H1 (cell line): ENCODE measurements at regions not wholly inside any gene's neighbourhood (a gene's known extent, or its start where the extent isn't known, plus 50 kb on each side); places are given as distances from the start of the nearest gene placed in this dataset.

Experiments used
- CTCF ChIA-PET: fragments of 300-600 bp; sonication (Branson Sonifier 250); formaldehyde crosslinking; loops from one replicate; lab custom pipeline; 2021; ENCODE audit not compliant: partially characterized antibody; lab: Charles Lee
- POLR2A ChIA-PET: fragments of 300-600 bp; sonication (Branson Sonifier 250); formaldehyde crosslinking; loops from one replicate; lab custom pipeline; 2021; ENCODE audit warnings: inconsistent platforms; ENCODE audit not compliant: partially characterized antibody; lab: Charles Lee
- DNase-seq, 2 experiments: peaks; one replicate each; pipeline versions ENCODE4 v3.0.0 to v3.0.0-alpha.2; 2010 to 2022; ENCODE audit warnings: low spot score in 2 of 2, low read depth in 1 of 2, mixed read lengths in 1 of 2
- FAIRE-seq: peaks from 2 replicates; lab custom pipeline; 2011; peaks lifted over from hg19 to GRCh38; lab: Jason Lieb, UNC
- H2AFZ ChIP-seq: 2 replicates; pipeline ENCODE4 v1.8.1; 2012; ENCODE audit warnings: low read length, inconsistent platforms
- H2AK5ac ChIP-seq: 2 replicates; pipeline ENCODE4 v1.6.1; 2013; ENCODE audit warnings: low read depth, low read length
- H2BK120ac ChIP-seq: replicated peaks from 2 replicates; pipeline ENCODE3; 2013; ENCODE audit warnings: low read depth, low read length, inconsistent platforms
- H2BK12ac ChIP-seq: 2 replicates; pipeline ENCODE4 v1.6.1; 2013; ENCODE audit warnings: low read depth, low read length
- H2BK15ac ChIP-seq: 2 replicates; pipeline ENCODE4 v1.6.1; 2013; ENCODE audit warnings: low read length
- H2BK20ac ChIP-seq: 2 replicates; pipeline ENCODE4 v1.6.1; 2013; ENCODE audit warnings: low read length
- H2BK5ac ChIP-seq: 2 replicates; pipeline ENCODE4 v1.6.1; 2013; ENCODE audit warnings: low read depth, low read length
- H3K14ac ChIP-seq: 2 replicates; pipeline ENCODE4 v1.6.1; 2013; ENCODE audit warnings: inconsistent platforms; ENCODE audit not compliant: insufficient read length
- H3K18ac ChIP-seq: 2 replicates; pipeline ENCODE4 v1.6.1; 2013; ENCODE audit warnings: low read length; ENCODE audit errors: extremely low read depth
- H3K23ac ChIP-seq: 2 replicates; pipeline ENCODE4 v1.6.1; 2013; ENCODE audit warnings: inconsistent platforms; ENCODE audit not compliant: insufficient read length
- H3K23me2 ChIP-seq: 2 replicates; pipeline ENCODE4 v1.6.1; 2013; ENCODE audit warnings: low read depth, low read length
- H3K27ac ChIP-seq: 2 replicates; pipeline ENCODE4 v1.6.1; 2011; ENCODE audit warnings: low read depth, low read length, inconsistent platforms
- H3K27me3 ChIP-seq, 4 experiments: replicated peaks in 1 of 4; 1 replicate in 1 of 4; 2 replicates in 3 of 4; pipeline versions ENCODE4 v1.6.1 to v1.8.1; 2011 to 2013; ENCODE audit warnings: low read length in 3 of 4, mild to moderate bottlenecking in 3 of 4, inconsistent platforms in 2 of 4, mixed read lengths in 2 of 4, moderate library complexity in 1 of 4; ENCODE audit not compliant: control insufficient read depth in 3 of 4, insufficient read depth in 3 of 4; ENCODE audit errors: extremely low read depth in 1 of 4
- H3K36me3 ChIP-seq, 4 experiments: 2 replicates each; pipeline versions ENCODE4 v1.6.1 to v1.8.1; 2011 to 2013; ENCODE audit warnings: mild to moderate bottlenecking in 4 of 4, low read length in 3 of 4, moderate library complexity in 2 of 4, control low read depth in 1 of 4, inconsistent platforms in 1 of 4; ENCODE audit not compliant: insufficient read depth in 4 of 4, control insufficient read depth in 2 of 4
- H3K4ac ChIP-seq: replicated peaks from 2 replicates; pipeline ENCODE3; 2013; ENCODE audit warnings: low read length, low read depth, mixed read lengths, inconsistent platforms; ENCODE audit not compliant: insufficient read length
- H3K4me1 ChIP-seq, 4 experiments: replicated peaks in 1 of 4; 1 replicate in 1 of 4; 2 replicates in 3 of 4; pipeline versions ENCODE4 v1.6.1 to v1.8.1; 2011 to 2013; ENCODE audit warnings: low read length in 3 of 4, inconsistent platforms in 2 of 4, mixed read lengths in 1 of 4; ENCODE audit not compliant: insufficient read depth in 4 of 4, control insufficient read depth in 3 of 4
- H3K4me2 ChIP-seq, 2 experiments: 2 replicates each; pipeline versions ENCODE4 v1.6.1 to v1.8.1; 2011 to 2013; ENCODE audit warnings: low read depth in 2 of 2, low read length in 2 of 2, control low read depth in 1 of 2, inconsistent platforms in 1 of 2, mild to moderate bottlenecking in 1 of 2; ENCODE audit not compliant: insufficient read depth in 1 of 2
- H3K4me3 ChIP-seq, 4 experiments: fragments of 200-600, 300-600 bp in 1 of 4; sonication (generic), shearing (Covaris generic), sonication (Bioruptor Twin) in 1 of 4; 2 replicates each; pipeline versions ENCODE4 v1.5.1 to v1.8.1; 2011 to 2016; ENCODE audit warnings: low read length in 4 of 4, low read depth in 3 of 4, control low read depth in 2 of 4, inconsistent platforms in 2 of 4, mild to moderate bottlenecking in 2 of 4, mixed read lengths in 1 of 4, moderate library complexity in 1 of 4; ENCODE audit not compliant: insufficient read depth in 2 of 4; ENCODE audit errors: extremely low read depth in 1 of 4
- H3K56ac ChIP-seq: replicated peaks from 2 replicates; pipeline ENCODE3; 2013; ENCODE audit warnings: low read depth, mild to moderate bottlenecking, mixed read lengths, low read length, inconsistent platforms; ENCODE audit not compliant: insufficient read length
- H3K79me1 ChIP-seq: 2 replicates; pipeline ENCODE4 v1.6.1; 2013; ENCODE audit warnings: low read depth, low read length, control low read depth
- H3K79me2 ChIP-seq, 2 experiments: 2 replicates each; pipeline versions ENCODE4 v1.6.1 to v1.8.1; 2012 to 2013; ENCODE audit warnings: low read length in 2 of 2, mild to moderate bottlenecking in 2 of 2, inconsistent platforms in 1 of 2; ENCODE audit not compliant: insufficient read depth in 2 of 2, control insufficient read depth in 1 of 2
- H3K9ac ChIP-seq, 4 experiments: replicated peaks in 1 of 4; 1 replicate in 1 of 4; 2 replicates in 3 of 4; pipeline versions ENCODE4 v1.6.1 to v1.8.1; 2011 to 2013; ENCODE audit warnings: low read depth in 3 of 4, low read length in 3 of 4, control low read depth in 2 of 4, mild to moderate bottlenecking in 2 of 4, moderate library complexity in 2 of 4, inconsistent platforms in 1 of 4; ENCODE audit errors: extremely low read depth in 1 of 4
- H3K9me3 ChIP-seq, 2 experiments: 2 replicates each; pipeline versions ENCODE4 v1.6.1 to v1.8.1; 2012 to 2013; ENCODE audit warnings: mild to moderate bottlenecking in 2 of 2, moderate library complexity in 2 of 2, control low read depth in 1 of 2, inconsistent platforms in 1 of 2, low read depth in 1 of 2, low read length in 1 of 2, mixed read lengths in 1 of 2; ENCODE audit not compliant: insufficient read depth in 2 of 2
- H4K20me1 ChIP-seq, 2 experiments: replicated peaks in 1 of 2; 2 replicates each; pipeline versions ENCODE3 to v1.8.1; 2011 to 2013; ENCODE audit warnings: inconsistent platforms in 2 of 2, low read length in 2 of 2, mild to moderate bottlenecking in 1 of 2; ENCODE audit not compliant: insufficient read depth in 2 of 2, control insufficient read depth in 1 of 2
- H4K5ac ChIP-seq: 2 replicates; pipeline ENCODE4 v1.6.1; 2013; ENCODE audit warnings: low read length, low read depth, mixed read lengths, inconsistent platforms; ENCODE audit not compliant: insufficient read length
- H4K8ac ChIP-seq: 2 replicates; pipeline ENCODE4 v1.8.0; 2013; ENCODE audit warnings: mild to moderate bottlenecking, moderate library complexity, low read length, inconsistent platforms; ENCODE audit not compliant: insufficient read depth; ENCODE audit errors: extremely low read depth
- H4K91ac ChIP-seq: replicated peaks from 2 replicates; pipeline ENCODE3; 2013; ENCODE audit warnings: low read length, mixed read lengths, inconsistent platforms; ENCODE audit not compliant: insufficient read length
- BCL11A ChIP-seq, 2 experiments: IDR thresholded peaks; one replicate each; pipeline ENCODE4 v1.6.1; 2011; ENCODE audit warnings: low read depth in 2 of 2, low read length in 2 of 2, mild to moderate bottlenecking in 2 of 2
- CHD1 ChIP-seq: IDR thresholded peaks from 2 replicates; pipeline ENCODE4 v1.6.1; 2012; ENCODE audit warnings: low read depth, low read length, improper control_type of control experiment
- CREB1 ChIP-seq: IDR thresholded peaks from 2 replicates; pipeline ENCODE4 v1.6.1; 2012; ENCODE audit warnings: inconsistent platforms
- CTBP2 ChIP-seq: IDR thresholded peaks from 2 replicates; pipeline ENCODE4 v1.7.0; 2011; ENCODE audit warnings: borderline replicate concordance, mild to moderate bottlenecking, moderate library complexity, mixed read lengths, low read length; ENCODE audit not compliant: insufficient read depth, insufficient read length
- EZH2 ChIP-seq: fragments of 200-600 bp; sonication (generic); IDR thresholded peaks from 2 replicates; pipeline ENCODE4 v1.7.1; 2012; ENCODE audit warnings: low read depth, mild to moderate bottlenecking, moderate library complexity, low read length, inconsistent platforms; ENCODE audit not compliant: severe bottlenecking
- FOSL1 ChIP-seq: IDR thresholded peaks from 2 replicates; pipeline ENCODE4 v1.6.1; 2011; ENCODE audit warnings: mild to moderate bottlenecking, low read depth, low read length, moderate library complexity; ENCODE audit not compliant: insufficient read depth
- GABPA ChIP-seq: IDR thresholded peaks from 2 replicates; pipeline ENCODE4 v1.6.1; 2011; ENCODE audit warnings: mild to moderate bottlenecking, low read length, moderate library complexity, borderline replicate concordance; ENCODE audit not compliant: insufficient read depth
- KDM4A ChIP-seq: IDR thresholded peaks from one replicate; pipeline ENCODE4 v1.7.1; 2012; ENCODE audit warnings: low read depth, mild to moderate bottlenecking, moderate library complexity, low read length, inconsistent platforms; ENCODE audit not compliant: severe bottlenecking
- MAFK ChIP-seq: IDR thresholded peaks from 2 replicates; pipeline ENCODE4 v1.6.1; 2012; ENCODE audit warnings: low read depth, mild to moderate bottlenecking, improper control_type of control experiment, low read length
- PHF8 ChIP-seq: fragments of 200-600 bp; sonication (generic); conservative IDR thresholded peaks from 2 replicates; pipeline ENCODE4 v1.7.1; 2012; ENCODE audit warnings: low read depth, mild to moderate bottlenecking, inconsistent platforms, low read length, moderate library complexity
- POLR2A ChIP-seq, 2 experiments: IDR thresholded peaks; 1 replicate in 1 of 2; 2 replicates in 1 of 2; pipeline ENCODE4 v1.6.1; 2011; ENCODE audit warnings: low read depth in 2 of 2, low read length in 2 of 2, mild to moderate bottlenecking in 2 of 2; ENCODE audit errors: control extremely low read depth in 1 of 2
- SP1 ChIP-seq: IDR thresholded peaks from 2 replicates; pipeline ENCODE4 v1.6.1; 2011; ENCODE audit warnings: low read depth, low read length
- SUZ12 ChIP-seq: fragments of 200-600 bp; sonication (generic); IDR thresholded peaks from 2 replicates; pipeline ENCODE4 v1.6.1; 2012; ENCODE audit warnings: mild to moderate bottlenecking, inconsistent platforms, low read length, moderate library complexity, mixed read lengths
- USF2 ChIP-seq: IDR thresholded peaks from 2 replicates; pipeline ENCODE4 v1.6.1; 2011; ENCODE audit warnings: low read length, improper control_type of control experiment
- WGBS, 2 experiments: shearing (Covaris generic) in 1 of 2; methylation state at CpG; one replicate each; pipeline versions ENCODE4 v1.1.6 to v1.1.7; 2013 to 2015; ENCODE audit warnings: low lambda C conversion rate in 2 of 2, mixed read lengths in 2 of 2, inconsistent platforms in 1 of 2, low coverage in 1 of 2, missing lambda C conversion rate in 1 of 2; ENCODE audit not compliant: insufficient replicate concordance in 2 of 2, insufficient coverage in 1 of 2, insufficient read length in 1 of 2; ENCODE audit errors: extremely low coverage in 1 of 2, missing lambda C conversion rate in 1 of 2; 5-methylcytosine and 5-hydroxymethylcytosine counted together

GRCh38 chr1:182279302-182279701 lies 112.3 kb downstream of the GLUL start:
- ChIA-PET POLR2A (interaction anchor here (1.8 kb wide), 1 partner anchor 110 kb away, joined by 6 read pairs; no protein-coding TSS in a partner anchor), CTCF (interaction anchor here (0.5 to 3.5 kb wide), 2 partner anchors 100 to 136 kb away, joined by 3 to 14 read pairs; no protein-coding TSS in a partner anchor)
- Histone ChIP-seq H2BK5ac (no peak overlapping the region; the same call in 1 of the 2 replicates), H3K23ac (no peak overlapping the region), H3K23me2 (no peaks in the 10 kb centered on the region), H3K36me3 (no peaks in the 10 kb centered on the region), H2BK20ac (no peak overlapping the region), H3K14ac (no peak overlapping the region), H2BK15ac (no peak overlapping the region), H2AFZ (peak overlapping the region; percentile 76), H2BK12ac (no peak overlapping the region), H2AK5ac (no peak overlapping the region), H4K5ac (no peak overlapping the region), H3K79me1 (no peaks in the 10 kb centered on the region), H3K4me2 (no peak overlapping the region; a peak in 1 of 4 replicates), H3K4ac (no peak overlapping the region), H3K4me1 (peaks cover 2 to 5% (median 3%) of the 10 kb centered on the region in 4 experiments; a peak in 5 of 7 replicates), H4K91ac (no peak overlapping the region), H3K27me3 (peaks cover 0 to 1% (median 0%) of the 10 kb centered on the region in 4 experiments; a peak in 1 of 7 replicates), H3K18ac (no peak overlapping the region; the same call in 1 of the 2 replicates), H4K8ac (no peak overlapping the region), H3K56ac (no peak overlapping the region), H2BK120ac (no peak overlapping the region), H3K9me3 (no peaks in the 10 kb centered on the region), H3K79me2 (no peaks in the 10 kb centered on the region), H3K9ac (no peak overlapping the region), H3K27ac (no peak overlapping the region; the same call in 1 of the 2 replicates), H3K4me3 (no peak overlapping the region), H4K20me1 (no peaks in the 10 kb centered on the region)
- WGBS, 2 experiments, result 85% methylated on average over 7 of the region's 7 CpGs; no CpG with 5 or more reads in 1 of the 2 experiments
- DNase-seq (no peak), FAIRE-seq (no peak)
- TF ChIP-seq CTBP2 (no peak), BCL11A (IDR thresholded peaks at IDR 0.05; ENCODE audit: low read depth in 2 of 2, low read length in 2 of 2) (no peak), CHD1 (no peak), PHF8 (no peak), FOSL1 (no peak), SP1 (no peak), KDM4A (no peak), USF2 (no peak), POLR2A (IDR thresholded peaks at IDR 0.05; ENCODE audit: control extremely low read depth in 1 of 2, low read depth in 2 of 2, low read length in 2 of 2) (no peak), SUZ12 (no peak), EZH2 (no peak), MAFK (no peak), CREB1 (no peak), GABPA (no peak)
